AG04450 (cell line): ENCODE measurements at regions not wholly inside any gene's neighbourhood (a gene's known extent, or its start where the extent isn't known, plus 50 kb on each side); places are given as distances from the start of the nearest gene placed in this dataset.

Experiments used
- CTCF ChIA-PET: fragments of 300-600, 350-600 bp; formaldehyde crosslinking; extraction: SDS; loops from one replicate; lab custom pipeline; 2022; ENCODE audit warnings: antibody characterized with exemption, inconsistent platforms; lab: Charles Lee
- POLR2A ChIA-PET: fragments of 350-600 bp; formaldehyde crosslinking; extraction: SDS; loops from one replicate; lab custom pipeline; 2021; ENCODE audit warnings: antibody characterized with exemption, inconsistent platforms; lab: Yijun Ruan, JAX
- DNase-seq: peaks from one replicate; pipeline ENCODE4 v3.0.0-alpha.2; 2011; ENCODE audit warnings: low read depth, low spot score
- H3K27ac ChIP-seq: one replicate; pipeline ENCODE4 v1.5.1; 2012; ENCODE audit warnings: low read depth, low read length, control low read depth
- H3K27me3 ChIP-seq: one replicate; pipeline ENCODE4 v1.6.0; 2012; ENCODE audit warnings: low read length; ENCODE audit not compliant: control insufficient read depth, insufficient read depth
- H3K4me3 ChIP-seq: 2 replicates; pipeline ENCODE4 v1.5.1; 2011; ENCODE audit warnings: mild to moderate bottlenecking, low read depth, low read length, control low read depth
- H3K9me3 ChIP-seq: 2 replicates; pipeline ENCODE4 v1.5.1; 2012; ENCODE audit warnings: low read length; ENCODE audit not compliant: control insufficient read depth, insufficient read depth
- TF ChIP-seq, protein P1 (sequence below): IDR thresholded peaks from 2 replicates; pipeline ENCODE4 v1.5.1; 2011; ENCODE audit warnings: low read depth, low read length, control low read depth, inconsistent platforms

DNA sequence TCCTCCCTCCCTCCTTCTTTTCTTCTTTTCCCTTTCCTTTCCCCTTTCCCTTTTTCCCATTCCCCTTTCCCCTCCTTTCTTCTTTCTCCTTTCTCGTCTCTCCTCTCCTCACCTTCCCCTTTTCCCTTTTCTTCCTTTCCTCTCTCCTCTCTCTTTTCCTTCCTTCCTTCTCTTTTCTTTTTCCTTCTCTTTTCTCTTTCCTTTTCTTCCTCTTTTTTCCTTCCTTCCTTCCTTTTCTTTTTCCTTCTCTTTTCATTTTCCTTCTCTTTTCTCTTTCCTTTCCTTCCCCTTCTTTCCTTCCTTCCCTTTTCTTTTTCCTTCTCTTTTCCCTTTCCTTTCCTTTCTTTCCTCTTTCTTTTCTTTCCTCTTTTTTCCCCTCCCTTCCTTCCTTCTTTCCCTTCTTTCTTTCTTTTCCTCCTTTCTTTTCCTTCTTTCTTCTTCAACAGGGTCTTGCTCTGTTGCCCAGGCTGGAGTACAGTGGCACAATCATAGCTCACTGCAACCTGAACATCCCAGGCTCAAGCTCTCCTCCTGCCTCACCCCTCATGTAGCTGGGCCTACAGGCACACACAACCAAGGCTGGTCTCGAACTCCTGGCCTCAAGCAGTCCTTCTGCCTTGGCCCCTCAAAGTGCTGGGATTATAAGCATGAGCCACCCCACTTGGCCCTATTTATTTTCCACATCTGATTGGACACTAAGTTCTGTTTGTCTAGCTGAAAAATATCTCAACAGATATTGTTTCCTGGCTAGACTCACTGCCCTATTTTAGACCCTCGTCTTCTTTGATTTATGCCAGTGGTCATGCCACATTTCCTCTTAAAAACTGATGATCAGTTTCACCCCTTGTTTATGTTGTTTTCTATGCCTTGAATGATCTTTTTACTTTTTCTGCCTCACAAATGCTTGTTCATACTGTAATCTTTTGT lies 57.1 kb upstream of the MACF1 start:
- CTCF ChIA-PET = interaction anchor here (0.8 kb wide), 2 partner anchors 45 to 1080 kb away, joined by 4 to 6 read pairs; no protein-coding TSS in a partner anchor
- H3K4me3 ChIP-seq = no peak overlapping the region
- TF ChIP-seq, protein P1, sequence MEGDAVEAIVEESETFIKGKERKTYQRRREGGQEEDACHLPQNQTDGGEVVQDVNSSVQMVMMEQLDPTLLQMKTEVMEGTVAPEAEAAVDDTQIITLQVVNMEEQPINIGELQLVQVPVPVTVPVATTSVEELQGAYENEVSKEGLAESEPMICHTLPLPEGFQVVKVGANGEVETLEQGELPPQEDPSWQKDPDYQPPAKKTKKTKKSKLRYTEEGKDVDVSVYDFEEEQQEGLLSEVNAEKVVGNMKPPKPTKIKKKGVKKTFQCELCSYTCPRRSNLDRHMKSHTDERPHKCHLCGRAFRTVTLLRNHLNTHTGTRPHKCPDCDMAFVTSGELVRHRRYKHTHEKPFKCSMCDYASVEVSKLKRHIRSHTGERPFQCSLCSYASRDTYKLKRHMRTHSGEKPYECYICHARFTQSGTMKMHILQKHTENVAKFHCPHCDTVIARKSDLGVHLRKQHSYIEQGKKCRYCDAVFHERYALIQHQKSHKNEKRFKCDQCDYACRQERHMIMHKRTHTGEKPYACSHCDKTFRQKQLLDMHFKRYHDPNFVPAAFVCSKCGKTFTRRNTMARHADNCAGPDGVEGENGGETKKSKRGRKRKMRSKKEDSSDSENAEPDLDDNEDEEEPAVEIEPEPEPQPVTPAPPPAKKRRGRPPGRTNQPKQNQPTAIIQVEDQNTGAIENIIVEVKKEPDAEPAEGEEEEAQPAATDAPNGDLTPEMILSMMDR = no peak
- no peaks in the 10 kb centered on the region for H3K9me3 ChIP-seq
- H3K27me3 ChIP-seq = no peaks in the 10 kb centered on the region
- no peak overlapping the region for H3K27ac ChIP-seq
- POLR2A ChIA-PET = no interaction called here
- DNase-seq = no peak

DNA sequence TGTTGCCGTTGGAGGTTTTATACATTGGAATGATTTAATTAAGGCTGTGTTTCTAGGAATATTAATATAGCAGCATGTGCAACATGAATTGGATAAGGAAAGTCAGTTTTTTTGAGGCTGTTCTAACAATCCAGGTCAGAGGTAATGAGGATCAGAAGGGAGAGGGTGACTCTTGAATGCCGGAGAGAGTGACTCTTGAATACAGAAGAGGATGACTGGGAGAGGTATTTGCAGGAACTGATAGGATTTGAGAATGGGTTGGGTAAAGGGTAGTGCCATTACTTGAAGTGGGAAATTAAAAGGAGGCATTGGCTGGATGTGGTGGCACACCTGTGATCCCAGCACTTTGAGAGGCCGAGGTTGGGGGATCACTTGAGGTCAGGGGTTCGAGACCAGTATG lies 55.6 kb upstream of the MACF1 start:
- TF ChIP-seq, protein P1 = no peak
- Histone ChIP-seq H3K4me3 (no peak overlapping the region), H3K27me3 (no peaks in the 10 kb centered on the region), H3K9me3 (no peaks in the 10 kb centered on the region), H3K27ac (peak overlapping the region; percentile 21)
- DNase-seq = no peak
- POLR2A ChIA-PET = no interaction called here
- CTCF ChIA-PET = no interaction called here

DNA sequence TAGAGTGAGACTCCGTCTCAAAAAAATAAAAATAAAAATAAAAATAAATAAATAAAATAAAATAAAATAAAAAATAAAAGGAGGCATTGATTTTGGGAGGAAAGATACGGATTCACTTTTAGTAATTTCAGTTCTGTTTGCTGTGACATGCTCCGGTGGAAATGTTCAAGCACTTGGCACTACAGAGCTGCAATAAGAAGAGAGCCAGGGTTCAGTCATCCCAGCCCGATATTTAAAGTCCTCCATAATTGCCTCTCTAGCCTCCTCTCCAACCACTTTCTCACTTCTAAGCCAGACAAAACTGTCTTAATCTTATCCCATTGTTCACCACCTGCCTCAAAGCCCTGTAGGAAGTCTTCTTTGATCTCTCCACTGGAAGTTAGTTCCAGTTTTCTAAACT lies 55.0 kb upstream of the MACF1 start:
- TF ChIP-seq, protein P1 = no peak
- ChIA-PET POLR2A (no interaction called here), CTCF (no interaction called here)
- H3K4me3 ChIP-seq = no peak overlapping the region
- no peaks in the 10 kb centered on the region for H3K27me3 ChIP-seq
- no peaks in the 10 kb centered on the region for H3K9me3 ChIP-seq
- no peak overlapping the region for H3K27ac ChIP-seq
- DNase-seq = no peak

DNA sequence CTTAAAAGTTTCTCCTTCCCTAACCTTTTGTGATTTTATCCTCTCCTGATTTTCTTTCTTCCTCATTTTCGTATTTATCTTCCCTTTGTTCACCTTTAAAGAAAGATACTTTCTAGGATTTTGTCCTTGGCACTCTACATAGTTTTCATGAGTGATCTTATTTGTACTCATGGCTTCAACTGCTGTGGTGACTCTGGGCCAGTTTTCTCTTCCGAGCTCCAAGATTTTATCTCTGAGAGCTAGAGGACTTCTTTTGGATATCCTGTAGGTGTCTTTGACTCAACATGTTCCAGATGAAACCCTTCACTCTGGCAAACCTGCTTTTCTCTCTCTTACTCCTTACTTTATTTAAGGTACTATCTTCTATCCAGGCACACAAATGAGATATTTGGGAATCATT lies 53.7 kb upstream of the MACF1 start:
- ChIA-PET POLR2A (no interaction called here), CTCF (interaction anchor here (1.3 to 1.8 kb wide), 3 partner anchors 9 to 52 kb away, joined by 4 to 5 read pairs (median 4); no protein-coding TSS in a partner anchor)
- Histone ChIP-seq H3K27me3 (no peaks in the 10 kb centered on the region), H3K27ac (no peak overlapping the region), H3K4me3 (no peak overlapping the region), H3K9me3 (no peaks in the 10 kb centered on the region; the same call in 1 of the 2 replicates)
- no peak for DNase-seq
- TF ChIP-seq, protein P1 = no peak

DNA sequence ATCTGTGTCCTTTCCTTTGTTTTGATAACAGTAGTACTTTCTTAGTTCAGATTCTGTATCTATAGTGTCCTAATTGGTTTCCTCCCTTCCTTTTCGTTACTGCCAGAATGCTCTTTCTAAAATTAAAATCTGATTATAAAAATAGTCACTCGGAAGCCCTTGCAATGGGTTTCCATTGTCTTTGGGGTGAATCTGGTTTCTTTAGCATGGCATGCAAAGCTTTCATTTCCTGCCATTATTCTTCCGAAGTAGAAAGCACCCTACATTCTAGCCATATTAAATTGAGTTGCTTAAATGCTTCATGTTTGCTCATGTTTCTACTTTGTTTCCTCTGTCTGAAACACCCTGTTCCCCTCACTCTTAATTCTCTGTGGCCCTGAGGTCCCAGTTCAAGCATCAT lies 53.2 kb upstream of the MACF1 start:
- DNase-seq = no peak
- Histone ChIP-seq H3K4me3 (no peak overlapping the region), H3K27me3 (no peaks in the 10 kb centered on the region), H3K27ac (no peak overlapping the region), H3K9me3 (no peaks in the 10 kb centered on the region; the same call in 1 of the 2 replicates)
- TF ChIP-seq, protein P1 = no peak
- CTCF ChIA-PET = interaction anchor here (1.3 to 1.8 kb wide), 3 partner anchors 9 to 53 kb away, joined by 4 to 5 read pairs (median 4); no protein-coding TSS in a partner anchor
- POLR2A ChIA-PET = no interaction called here
